MM.1S (cell line): ENCODE measurements at regions not wholly inside any gene's neighbourhood (a gene's known extent, or its start where the extent isn't known, plus 50 kb on each side); places are given as distances from the start of the nearest gene placed in this dataset.
A peak's percentile ranks its signal among the peaks of the same experiment; 100 is the strongest.

Source experiments
- DNase-seq: peaks from one replicate; pipeline ENCODE4 v3.0.0-alpha.2; 2015
- H2AFZ ChIP-seq: fragments of 300-600 bp; sonication (generic); 2 replicates; pipeline ENCODE4 v1.6.0; 2016; ENCODE audit warnings: antibody characterized with exemption, low read length
- H3F3A ChIP-seq: fragments of 300-600 bp; sonication (generic); 2 replicates; pipeline ENCODE4 v1.6.1; 2016; ENCODE audit warnings: mild to moderate bottlenecking, antibody characterized with exemption, low read length, moderate library complexity, mixed read lengths; ENCODE audit not compliant: insufficient read depth
- H3K27ac ChIP-seq: fragments of 300-600 bp; sonication (generic); 2 replicates; pipeline ENCODE4 v1.5.1; 2016; ENCODE audit warnings: mild to moderate bottlenecking, low read length
- H3K27me3 ChIP-seq: fragments of 300-600 bp; sonication (generic); replicated peaks from 2 replicates; pipeline ENCODE4 v1.6.0; 2016; ENCODE audit warnings: low read length; ENCODE audit not compliant: insufficient read depth
- H3K36me3 ChIP-seq: fragments of 300-600 bp; sonication (generic); replicated peaks from 2 replicates; pipeline ENCODE4 v1.6.1; 2016; ENCODE audit warnings: mild to moderate bottlenecking, low read length, mixed read lengths; ENCODE audit not compliant: insufficient read depth
- H3K4me1 ChIP-seq: fragments of 300-600 bp; sonication (generic); 2 replicates; pipeline ENCODE4 v1.6.1; 2016; ENCODE audit warnings: low read length, mixed read lengths
- H3K4me2 ChIP-seq: fragments of 300-600 bp; sonication (generic); 2 replicates; pipeline ENCODE4 v1.6.0; 2016; ENCODE audit warnings: low read depth, low read length
- H3K4me3 ChIP-seq: fragments of 300-600 bp; sonication (generic); 2 replicates; pipeline ENCODE4 v1.5.1; 2016; ENCODE audit warnings: low read length, mixed read lengths
- H3K79me2 ChIP-seq: fragments of 300-600 bp; sonication (generic); 2 replicates; pipeline ENCODE4 v1.6.1; 2016; ENCODE audit warnings: mixed run types, low read length, mixed read lengths
- H3K9ac ChIP-seq: fragments of 300-600 bp; sonication (generic); 2 replicates; pipeline ENCODE4 v1.6.1; 2016; ENCODE audit warnings: low read length, mixed read lengths
- H3K9me2 ChIP-seq: fragments of 300-600 bp; sonication (generic); replicated peaks from 2 replicates; pipeline ENCODE4 v1.6.1; 2016; ENCODE audit warnings: mild to moderate bottlenecking, low read length, mixed read lengths; ENCODE audit not compliant: insufficient read depth
- H3K9me3 ChIP-seq: fragments of 300-600 bp; sonication (generic); replicated peaks from 2 replicates; pipeline ENCODE4 v1.6.1; 2016; ENCODE audit warnings: mild to moderate bottlenecking, low read length, mixed read lengths; ENCODE audit not compliant: insufficient read depth
- H4K20me1 ChIP-seq: fragments of 300-600 bp; sonication (generic); 2 replicates; pipeline ENCODE4 v1.6.1; 2016; ENCODE audit warnings: mild to moderate bottlenecking, low read length, moderate library complexity, mixed read lengths; ENCODE audit not compliant: insufficient read depth
- CTCF ChIP-seq: fragments of 300-600 bp; sonication (generic); IDR thresholded peaks from 2 replicates; pipeline ENCODE4 v1.5.1; 2016; ENCODE audit warnings: antibody characterized with exemption, low read length, mixed read lengths
- EZH2 ChIP-seq: fragments of 300-600 bp; sonication (generic); optimal IDR thresholded peaks from 2 replicates; pipeline ENCODE3; 2017; ENCODE audit warnings: low read depth, mild to moderate bottlenecking, antibody characterized with exemption, low read length, mixed read lengths
- EZH2phosphoT487 ChIP-seq: fragments of 300-600 bp; sonication (generic); IDR thresholded peaks from 2 replicates; pipeline ENCODE4 v1.6.1; 2018; ENCODE audit warnings: antibody characterized with exemption, low read length

- no peak overlapping the region for H2AFZ ChIP-seq
- H3K4me3 ChIP-seq, result no peak overlapping the region
- no peaks in the 10 kb centered on the region for H3K79me2 ChIP-seq
- TF ChIP-seq EZH2phosphoT487 (no peak), CTCF (no peak)
- H3K9ac ChIP-seq, result no peak overlapping the region
- no peaks in the 10 kb centered on the region for H3K27me3 ChIP-seq
- no peak overlapping the region for H3K27ac ChIP-seq
- no peaks in the 10 kb centered on the region for H3F3A ChIP-seq
- no peaks in the 10 kb centered on the region for H4K20me1 ChIP-seq
- no peaks in the 10 kb centered on the region for H3K9me3 ChIP-seq
- H3K4me2 ChIP-seq, result no peak overlapping the region
- H3K4me1 ChIP-seq, result no peaks in the 10 kb centered on the region
- H3K9me2 ChIP-seq, result no peaks in the 10 kb centered on the region
- H3K36me3 ChIP-seq, result no peaks in the 10 kb centered on the region
- DNase-seq, result no peak
These were observed 124.6 kb upstream of the SLC10A2 start for GRCh38 chr13:103190841-103191240.

GRCh38 chr13:103188713-103189326, 122.6 kb upstream of the SLC10A2 start:
- 0 out of 2 replicates have a peak overlapping the region, but pooled peaks have one; percentile 20 for H3K4me2 ChIP-seq
- no peaks in the 10 kb centered on the region for H3K9me3 ChIP-seq
- no peaks in the 10 kb centered on the region for H4K20me1 ChIP-seq
- 0 out of 2 replicates have a peak overlapping the region, but pooled peaks have one; percentile 9 for H3K9ac ChIP-seq
- no peak overlapping the region for H3K4me3 ChIP-seq
- H3K79me2 ChIP-seq, result no peaks in the 10 kb centered on the region
- no peaks in the 10 kb centered on the region for H3K4me1 ChIP-seq
- H3F3A ChIP-seq, result no peaks in the 10 kb centered on the region
- H3K9me2 ChIP-seq, result no peaks in the 10 kb centered on the region
- H2AFZ ChIP-seq, result no peak overlapping the region
- no peaks in the 10 kb centered on the region for H3K27me3 ChIP-seq
- H3K36me3 ChIP-seq, result no peaks in the 10 kb centered on the region
- TF ChIP-seq CTCF (peak; percentile 57), EZH2 (no peak)
- H3K27ac ChIP-seq, result no peak overlapping the region
- DNase-seq, result peak; percentile 49

- H3K9me2 ChIP-seq, result no peaks in the 10 kb centered on the region
- no peaks in the 10 kb centered on the region for H3K36me3 ChIP-seq
- H3K79me2 ChIP-seq, result no peaks in the 10 kb centered on the region
- no peaks in the 10 kb centered on the region for H3K4me1 ChIP-seq
- no peak overlapping the region for H3K4me3 ChIP-seq
- TF ChIP-seq EZH2phosphoT487, result no peak
- TF ChIP-seq EZH2, result no peak
- no peak for TF ChIP-seq CTCF
- no peaks in the 10 kb centered on the region for H4K20me1 ChIP-seq
- H3K9me3 ChIP-seq, result no peaks in the 10 kb centered on the region
- H3F3A ChIP-seq, result no peaks in the 10 kb centered on the region
- no peak overlapping the region for H3K4me2 ChIP-seq
- H3K27ac ChIP-seq, result no peak overlapping the region
- H3K9ac ChIP-seq, result no peak overlapping the region
- no peak overlapping the region for H2AFZ ChIP-seq
- H3K27me3 ChIP-seq, result no peaks in the 10 kb centered on the region
- no peak for DNase-seq
These were observed 121.5 kb upstream of the SLC10A2 start for GRCh38 chr13:103187721-103188156.
